K562 (cell line): ENCODE measurements at regions not wholly inside any gene's neighbourhood (a gene's known extent, or its start where the extent isn't known, plus 50 kb on each side); places are given as distances from the start of the nearest gene placed in this dataset.
A peak's percentile ranks its signal among the peaks of the same experiment; 100 is the strongest.

Source experiments
- ATF6 ChIP-seq: sonication (generic); formaldehyde crosslinking; IDR thresholded peaks from 2 replicates; pipeline ENCODE4 v1.4.0; 2020; ENCODE audit warnings: mild to moderate bottlenecking, missing genetic modification reagents
- BCL6 ChIP-seq: fragments of 250-450 bp; sonication (Bioruptor Pico); IDR thresholded peaks from 2 replicates; pipeline ENCODE4 v1.4.0; 2020
- CBFA2T2 ChIP-seq: fragments of 450-650 bp; conservative IDR thresholded peaks from 2 replicates; pipeline ENCODE4 v1.6.1; 2017; ENCODE audit warnings: mild to moderate bottlenecking
- CREB1 ChIP-seq, 2 experiments: sonication (generic) in 1 of 2; formaldehyde crosslinking in 1 of 2; IDR thresholded peaks; 2 replicates each; pipeline versions ENCODE4 v1.6.1 to v1.8.0; 2012 to 2022; ENCODE audit warnings: inconsistent platforms in 1 of 2, mild to moderate bottlenecking in 1 of 2, missing genetic modification reagents in 1 of 2, moderate library complexity in 1 of 2
- ERF ChIP-seq: fragments of 450-650 bp; formaldehyde crosslinking; IDR thresholded peaks from 2 replicates; pipeline ENCODE4 v1.4.0; 2020; ENCODE audit warnings: mild to moderate bottlenecking, mixed read lengths
- ESRRB ChIP-seq: fragments of 250-450 bp; sonication (Bioruptor Pico); IDR thresholded peaks from 2 replicates; pipeline ENCODE4 v1.5.0; 2020; ENCODE audit warnings: mild to moderate bottlenecking, moderate library complexity, borderline replicate concordance
- GABPB1 ChIP-seq: sonication (generic); formaldehyde crosslinking; IDR thresholded peaks from 2 replicates; pipeline ENCODE4 v1.8.0; 2022; ENCODE audit warnings: mild to moderate bottlenecking, missing genetic modification reagents
- HDAC6 ChIP-seq: IDR thresholded peaks from 2 replicates; pipeline ENCODE4 v1.6.1; 2012; ENCODE audit warnings: low read depth, mild to moderate bottlenecking, control low read depth, inconsistent platforms, low read length, moderate library complexity
- JUNB ChIP-seq: fragments of 450-650 bp; formaldehyde crosslinking; conservative IDR thresholded peaks from 2 replicates; pipeline ENCODE4 v1.4.0; 2020; ENCODE audit warnings: mild to moderate bottlenecking
- MCM7 ChIP-seq, 2 experiments: fragments of 450-650 bp; IDR thresholded peaks; 2 replicates each; pipeline ENCODE4 v1.6.1; 2016 to 2018
- MTA1 ChIP-seq: fragments of 450-650 bp; IDR thresholded peaks from 2 replicates; pipeline ENCODE4 v1.6.1; 2017; ENCODE audit warnings: borderline replicate concordance
- PRPF4 ChIP-seq: fragments of 200-400 bp; formaldehyde crosslinking; IDR thresholded peaks from one replicate; pipeline ENCODE4 v1.6.1; 2017; ENCODE audit warnings: low read length, low read depth, mild to moderate bottlenecking; ENCODE audit not compliant: insufficient read depth, poor library complexity, severe bottlenecking
- SNIP1 ChIP-seq: fragments of 450-650 bp; IDR thresholded peaks from 2 replicates; pipeline ENCODE4 v1.7.1; 2017; ENCODE audit warnings: low read depth, mild to moderate bottlenecking
- SUPT5H ChIP-seq: fragments of 450-650 bp; IDR thresholded peaks from 2 replicates; pipeline ENCODE4 v1.6.1; 2016
- TCF3 ChIP-seq: sonication (generic); formaldehyde crosslinking; IDR thresholded peaks from 2 replicates; pipeline ENCODE4 v1.4.0; 2020; ENCODE audit warnings: mild to moderate bottlenecking, missing genetic modification reagents
- TEAD1 ChIP-seq, 2 experiments: fragments of 450-650 bp in 1 of 2; sonication (generic) in 1 of 2; formaldehyde crosslinking; IDR thresholded peaks; 2 replicates each; pipeline versions ENCODE4 v1.4.0 to v1.8.0; 2020 to 2022; ENCODE audit warnings: mild to moderate bottlenecking in 2 of 2, missing genetic modification reagents in 1 of 2
- ZNF280A ChIP-seq: fragments of 450-650 bp; IDR thresholded peaks from 2 replicates; pipeline ENCODE4 v1.6.1; 2018; ENCODE audit warnings: mild to moderate bottlenecking, low read depth; ENCODE audit not compliant: partially characterized antibody
- ZNF507 ChIP-seq: conservative IDR thresholded peaks from 2 replicates; pipeline ENCODE4 v1.6.1; 2017; ENCODE audit warnings: missing genetic modification characterization, missing compliant biosample characterization
- TF ChIP-seq, protein P1 (sequence below): fragments of 250-450 bp; sonication (Bioruptor Pico); IDR thresholded peaks from 2 replicates; pipeline ENCODE4 v1.8.0; 2021; ENCODE audit warnings: borderline replicate concordance, mild to moderate bottlenecking, moderate library complexity; ENCODE audit not compliant: poor library complexity, severe bottlenecking
- TF ChIP-seq, protein P2 (sequence below): fragments of 250-450 bp; sonication (Bioruptor Pico); IDR thresholded peaks from 2 replicates; pipeline ENCODE4 v1.8.0; 2021; ENCODE audit warnings: mild to moderate bottlenecking, moderate library complexity
- TF ChIP-seq, protein P3 (sequence below): fragments of 250-450 bp; sonication (Bioruptor Pico); IDR thresholded peaks from 2 replicates; pipeline ENCODE4 v1.8.0; 2022; ENCODE audit warnings: moderate library complexity, mild to moderate bottlenecking, inconsistent platforms
- TF ChIP-seq, protein P4 (sequence below): fragments of 450-650 bp; conservative IDR thresholded peaks from 2 replicates; pipeline ENCODE4 v1.6.1; 2016; ENCODE audit warnings: missing genetic modification characterization, low read depth, mild to moderate bottlenecking, control low read depth, missing compliant biosample characterization

DNA sequence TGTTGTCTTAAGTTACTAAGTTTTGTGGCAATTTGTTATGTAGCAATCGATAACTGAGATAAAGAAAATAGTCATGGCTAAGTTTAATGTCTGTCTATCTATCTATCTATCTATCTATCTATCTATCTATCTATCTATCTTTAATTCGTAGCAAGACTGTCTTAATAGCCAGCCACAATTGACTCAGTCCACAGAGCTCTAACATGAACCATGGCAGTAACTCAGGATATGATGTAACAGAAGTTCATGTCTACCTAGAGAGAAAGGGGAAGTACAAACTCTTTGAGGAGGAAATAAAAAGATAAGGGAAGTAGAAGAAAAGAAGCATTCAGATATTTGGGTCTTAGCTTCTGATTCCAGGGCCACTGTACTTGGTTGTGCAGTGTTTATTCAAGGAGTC is 61.5 kb upstream of the FNDC3B start (continued):
- TF ChIP-seq, protein P1, sequence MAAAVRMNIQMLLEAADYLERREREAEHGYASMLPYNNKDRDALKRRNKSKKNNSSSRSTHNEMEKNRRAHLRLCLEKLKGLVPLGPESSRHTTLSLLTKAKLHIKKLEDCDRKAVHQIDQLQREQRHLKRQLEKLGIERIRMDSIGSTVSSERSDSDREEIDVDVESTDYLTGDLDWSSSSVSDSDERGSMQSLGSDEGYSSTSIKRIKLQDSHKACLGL (CRISPR knock-in tag) = no peak
- TF ChIP-seq JUNB (CRISPR knock-in tag) (no peak), SUPT5H (no peak), SNIP1 (no peak), ESRRB (CRISPR knock-in tag) (no peak), PRPF4 (no peak), GABPB1 (CRISPR knock-in tag) (0 out of 2 replicates have a peak, but pooled peaks have one; percentile 28), ZNF507 (no peak), CREB1 (IDR thresholded peaks at IDR 0.05) (no peak), CREB1 (CRISPR knock-in tag; IDR thresholded peaks at IDR 0.05) (no peak), ATF6 (CRISPR knock-in tag) (0 out of 2 replicates have a peak, but pooled peaks have one; percentile 1), TEAD1 (CRISPR knock-in tag; IDR thresholded peaks at IDR 0.05) (peak in 1 of 2 experiments; percentile 56; a peak in 1 of 4 replicates), MCM7 (IDR thresholded peaks at IDR 0.05) (0 out of 4 replicates have a peak, but pooled peaks of 1 of the 2 experiments have one; percentile 76), BCL6 (CRISPR knock-in tag) (0 out of 2 replicates have a peak, but pooled peaks have one; percentile 10), MTA1 (peak; percentile 61; the same call in 1 of the 2 replicates), CBFA2T2 (no peak), TCF3 (no peak), HDAC6 (no peak), ERF (CRISPR knock-in tag) (no peak), ZNF280A (no peak)
- TF ChIP-seq, protein P2, sequence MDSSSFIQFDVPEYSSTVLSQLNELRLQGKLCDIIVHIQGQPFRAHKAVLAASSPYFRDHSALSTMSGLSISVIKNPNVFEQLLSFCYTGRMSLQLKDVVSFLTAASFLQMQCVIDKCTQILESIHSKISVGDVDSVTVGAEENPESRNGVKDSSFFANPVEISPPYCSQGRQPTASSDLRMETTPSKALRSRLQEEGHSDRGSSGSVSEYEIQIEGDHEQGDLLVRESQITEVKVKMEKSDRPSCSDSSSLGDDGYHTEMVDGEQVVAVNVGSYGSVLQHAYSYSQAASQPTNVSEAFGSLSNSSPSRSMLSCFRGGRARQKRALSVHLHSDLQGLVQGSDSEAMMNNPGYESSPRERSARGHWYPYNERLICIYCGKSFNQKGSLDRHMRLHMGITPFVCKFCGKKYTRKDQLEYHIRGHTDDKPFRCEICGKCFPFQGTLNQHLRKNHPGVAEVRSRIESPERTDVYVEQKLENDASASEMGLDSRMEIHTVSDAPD (CRISPR knock-in tag) = no peak
- TF ChIP-seq, protein P3, sequence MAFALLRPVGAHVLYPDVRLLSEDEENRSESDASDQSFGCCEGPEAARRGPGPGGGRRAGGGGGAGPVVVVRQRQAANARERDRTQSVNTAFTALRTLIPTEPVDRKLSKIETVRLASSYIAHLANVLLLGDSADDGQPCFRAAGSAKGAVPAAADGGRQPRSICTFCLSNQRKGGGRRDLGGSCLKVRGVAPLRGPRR (CRISPR knock-in tag) = no peak
- TF ChIP-seq, protein P4, sequence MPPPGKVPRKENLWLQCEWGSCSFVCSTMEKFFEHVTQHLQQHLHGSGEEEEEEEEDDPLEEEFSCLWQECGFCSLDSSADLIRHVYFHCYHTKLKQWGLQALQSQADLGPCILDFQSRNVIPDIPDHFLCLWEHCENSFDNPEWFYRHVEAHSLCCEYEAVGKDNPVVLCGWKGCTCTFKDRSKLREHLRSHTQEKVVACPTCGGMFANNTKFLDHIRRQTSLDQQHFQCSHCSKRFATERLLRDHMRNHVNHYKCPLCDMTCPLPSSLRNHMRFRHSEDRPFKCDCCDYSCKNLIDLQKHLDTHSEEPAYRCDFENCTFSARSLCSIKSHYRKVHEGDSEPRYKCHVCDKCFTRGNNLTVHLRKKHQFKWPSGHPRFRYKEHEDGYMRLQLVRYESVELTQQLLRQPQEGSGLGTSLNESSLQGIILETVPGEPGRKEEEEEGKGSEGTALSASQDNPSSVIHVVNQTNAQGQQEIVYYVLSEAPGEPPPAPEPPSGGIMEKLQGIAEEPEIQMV (tag) = no peak
